ENCODE measurements at regions not wholly inside any gene's neighbourhood (a gene's known extent, or its start where the extent isn't known, plus 50 kb on each side); places are given as distances from the start of the nearest gene placed in this dataset.
A peak's percentile ranks its signal among the peaks of the same experiment; 100 is the strongest.
"Not testable (repeated sequence)": the region's sequence is repeated elsewhere in the genome, so short reads cannot be mapped to it uniquely, and the experiment has no call there.

DNA sequence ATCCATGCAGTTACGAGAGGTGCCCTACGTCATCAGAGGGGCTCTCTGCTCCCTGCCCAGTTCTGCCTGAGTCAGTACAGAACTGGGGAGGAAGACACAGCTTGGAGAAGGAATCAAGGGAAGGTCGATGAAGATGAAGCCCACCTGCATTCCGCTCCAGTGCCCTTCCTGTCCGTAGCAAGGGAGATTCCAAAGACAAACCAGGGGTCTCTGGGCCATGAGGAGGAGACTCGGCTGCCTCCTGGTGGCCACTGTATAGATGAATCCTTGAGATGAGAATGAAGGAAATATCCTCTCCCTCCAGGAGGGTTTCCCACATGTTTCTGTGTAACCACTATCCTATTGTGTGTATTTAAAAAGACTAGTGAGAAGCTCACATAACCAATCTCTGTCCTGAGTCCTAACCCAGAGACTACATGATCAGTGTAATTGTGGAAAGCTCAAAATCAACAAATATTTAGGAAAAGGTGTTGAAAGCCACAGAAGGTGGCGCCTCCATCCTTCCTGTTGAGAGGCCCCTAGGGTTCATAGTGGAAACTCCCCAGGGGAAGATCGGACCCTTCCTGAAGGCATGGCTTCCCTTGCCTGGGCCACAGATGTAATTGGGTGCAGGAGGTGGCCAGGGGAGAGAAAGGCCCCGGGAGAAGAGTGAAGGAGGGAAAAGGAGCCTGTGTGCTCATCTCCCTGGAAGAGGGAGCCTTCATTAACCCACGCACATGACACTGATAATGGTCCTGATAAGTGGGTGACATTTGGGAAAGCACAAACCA, 67.0 kb upstream of the LYZL2 start:
- DNase-seq, result not testable (repeated sequence)

DNA sequence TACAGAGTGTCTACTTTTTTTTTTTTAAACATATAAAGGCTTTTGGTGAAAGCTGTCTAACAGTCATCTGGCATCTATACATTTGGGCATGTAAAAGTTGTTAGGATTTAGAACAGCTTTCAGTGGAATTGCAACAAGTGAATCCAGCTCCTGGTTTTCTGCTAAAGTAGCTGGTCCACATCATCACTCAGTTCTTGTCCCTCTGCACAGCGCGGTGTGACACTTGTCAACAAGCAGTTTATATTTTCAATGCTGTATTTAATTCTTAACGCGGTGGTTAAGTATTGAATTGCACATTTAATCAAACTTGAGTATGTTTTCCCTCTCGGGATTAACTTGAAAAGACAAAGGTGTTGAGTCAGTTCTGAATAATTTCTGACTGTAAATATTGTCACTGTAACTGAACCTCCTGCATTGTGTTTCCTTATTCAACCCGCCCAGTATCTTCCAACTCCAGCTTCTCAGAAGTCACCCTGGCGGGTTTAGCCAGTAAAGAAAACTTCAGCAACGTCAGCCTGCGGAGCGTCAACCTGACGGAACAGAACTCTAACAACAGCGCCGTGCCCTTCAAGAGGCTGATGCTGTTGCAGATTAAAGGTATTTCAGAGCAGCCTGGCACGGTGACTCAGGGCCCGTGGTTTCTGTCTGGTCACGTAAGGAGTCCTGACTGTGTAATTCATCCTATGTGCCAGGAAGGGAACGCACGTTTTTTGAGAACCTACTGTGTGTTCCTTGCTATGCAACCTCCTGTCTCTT, 66.1 kb upstream of the LYZL2 start:
- DNase-seq, result peak; percentile 82

DNA sequence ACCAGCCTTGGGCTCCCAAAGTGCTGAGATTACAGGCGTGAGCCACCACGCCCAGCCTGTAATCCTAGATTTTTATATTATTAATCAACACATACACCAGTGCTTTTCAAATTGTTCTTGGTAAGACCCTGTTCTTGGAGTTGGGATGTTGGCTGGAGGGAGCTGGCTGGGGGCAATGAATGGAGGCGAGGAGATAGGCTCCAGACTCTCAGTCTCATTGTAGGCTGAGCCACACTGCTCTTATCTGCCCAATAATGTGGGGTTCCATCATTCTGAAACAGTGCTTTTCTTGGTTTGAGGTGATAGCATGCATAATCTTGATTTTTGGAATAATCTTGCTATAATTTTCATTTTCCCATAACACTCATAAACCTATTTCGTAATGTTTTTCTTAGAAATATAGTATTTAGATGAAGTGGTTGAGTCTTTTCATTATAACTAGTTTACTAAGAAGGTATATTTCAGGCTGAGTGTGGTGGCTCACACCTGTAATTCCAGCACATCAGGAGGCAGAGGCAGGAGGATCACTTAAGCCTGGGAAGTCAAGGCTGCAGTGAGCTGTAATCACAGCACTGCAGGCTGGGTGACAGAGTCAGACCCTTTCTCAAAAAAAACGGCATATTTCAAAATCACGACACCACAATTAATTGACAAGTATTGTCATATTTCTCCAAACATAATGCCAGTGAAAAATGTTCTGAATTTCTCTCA, 65.1 kb upstream of the LYZL2 start:
- no peak for DNase-seq

- DNase-seq, result no peak
Observed at GRCh38 chr10:30691639-30692015, 62.1 kb upstream of the LYZL2 start.

DNA sequence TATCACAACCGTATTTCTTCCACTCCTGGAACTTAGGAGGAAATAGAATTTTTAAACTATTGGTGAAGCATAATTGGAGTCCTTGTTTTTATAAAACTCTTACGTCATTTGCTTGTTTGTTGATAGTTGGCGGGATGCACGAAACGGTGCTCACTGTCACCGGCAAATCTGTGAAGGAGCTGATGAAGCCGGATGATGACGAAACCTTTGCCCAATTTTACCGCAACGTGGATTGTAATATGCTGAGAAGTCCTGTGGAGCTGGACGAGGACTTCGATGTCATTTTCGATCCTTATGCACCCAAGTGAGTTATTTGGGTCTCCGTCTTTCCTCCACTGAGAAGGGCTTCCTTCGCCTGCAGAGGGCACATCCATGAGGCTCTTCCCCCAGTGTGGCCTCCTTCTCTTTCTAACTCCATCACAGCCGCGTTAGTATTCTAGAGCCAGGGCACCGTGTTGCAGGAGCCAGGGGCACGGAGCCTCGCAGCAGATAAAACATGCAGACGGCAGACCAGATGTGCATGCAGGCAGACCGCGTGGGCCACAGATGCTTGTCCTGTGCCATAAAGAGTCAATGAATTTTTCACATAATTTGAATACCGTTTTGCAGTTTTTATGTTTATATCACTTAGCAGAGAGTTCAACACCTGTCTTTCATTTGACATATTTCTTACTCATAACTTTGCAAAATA, 61.5 kb upstream of the LYZL2 start:
- DNase-seq, result not testable (repeated sequence)

GRCh38 chr10:30688456-30688855, 58.9 kb upstream of the LYZL2 start:
- DNase-seq, result no peak

- peak; percentile 76 for DNase-seq
Observed at GRCh38 chr10:30687698-30688213, 58.2 kb upstream of the LYZL2 start.

DNA sequence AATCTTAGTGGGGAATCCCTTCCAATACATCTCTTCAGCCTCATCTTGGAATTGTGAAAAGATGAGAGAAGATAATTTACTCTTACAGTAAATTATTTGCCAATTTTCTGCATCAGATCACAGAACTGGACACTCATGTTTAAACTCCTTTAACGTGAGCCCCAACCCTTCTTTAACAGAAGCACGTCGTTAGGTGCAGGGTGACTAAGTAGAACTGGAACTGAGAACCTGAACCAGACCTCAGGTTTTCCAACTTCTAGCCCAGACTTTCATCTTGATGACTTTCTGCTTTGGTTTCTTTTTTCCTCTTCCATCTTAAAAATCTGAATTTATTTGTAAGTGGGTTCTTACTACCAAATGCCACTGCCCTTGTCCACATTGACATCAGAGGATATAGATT, 57.2 kb upstream of the LYZL2 start:
- no peak for DNase-seq

- no peak for DNase-seq
Observed at GRCh38 chr10:30683496-30683895, 53.9 kb upstream of the LYZL2 start.

- peak; percentile 78 for DNase-seq
Observed at GRCh38 chr10:30682377-30683199, 53.0 kb upstream of the LYZL2 start.

- DNase-seq, result no peak
Observed at GRCh38 chr10:30680908-30681307, 51.4 kb upstream of the LYZL2 start.
